HEK293 (cell line): ENCODE measurements at regions not wholly inside any gene's neighbourhood (a gene's known extent, or its start where the extent isn't known, plus 50 kb on each side); places are given as distances from the start of the nearest gene placed in this dataset.

Experiments
- CTCF ChIP-seq: fragments of 450-650 bp; formaldehyde crosslinking; IDR thresholded peaks from 2 replicates; pipeline ENCODE4 v1.5.1; 2016; ENCODE audit warnings: missing biosample characterization, missing genetic modification characterization
- MEIS1 ChIP-seq: sonication (generic); formaldehyde crosslinking; IDR thresholded peaks from 2 replicates; pipeline ENCODE4 v1.8.1; 2022; ENCODE audit warnings: missing genetic modification reagents, mild to moderate bottlenecking, borderline replicate concordance
- TCF7L2 ChIP-seq: IDR thresholded peaks from 2 replicates; pipeline ENCODE4 v1.6.1; 2011; ENCODE audit warnings: low read depth, mild to moderate bottlenecking, inconsistent platforms, low read length, moderate library complexity, borderline replicate concordance
- ZNF121 ChIP-seq: fragments of 450-650 bp; formaldehyde crosslinking; IDR thresholded peaks from 2 replicates; pipeline ENCODE4 v1.5.1; 2016; ENCODE audit warnings: missing biosample characterization, missing genetic modification characterization
- ZNF529 ChIP-seq: fragments of 450-650 bp; formaldehyde crosslinking; IDR thresholded peaks from 2 replicates; pipeline ENCODE4 v1.5.1; 2017; ENCODE audit warnings: missing genetic modification characterization, missing biosample characterization; ENCODE audit not compliant: insufficient replicate concordance
- ZNF600 ChIP-seq: fragments of 450-650 bp; formaldehyde crosslinking; IDR thresholded peaks from 2 replicates; pipeline ENCODE4 v1.5.1; 2016; ENCODE audit warnings: missing biosample characterization, missing genetic modification characterization
- ZNF626 ChIP-seq: fragments of 450-650 bp; sonication (Bioruptor Pico); formaldehyde crosslinking; IDR thresholded peaks from 2 replicates; pipeline ENCODE4 v1.5.1; 2018; ENCODE audit warnings: missing biosample characterization, missing genetic modification characterization, inconsistent platforms
- ZNF677 ChIP-seq: fragments of 450-650 bp; IDR thresholded peaks from 2 replicates; pipeline ENCODE4 v1.5.0; 2018; ENCODE audit warnings: missing biosample characterization, mild to moderate bottlenecking, missing genetic modification characterization, moderate library complexity
- ZNF785 ChIP-seq: fragments of 450-650 bp; formaldehyde crosslinking; IDR thresholded peaks from 2 replicates; pipeline ENCODE4 v1.5.1; 2016; ENCODE audit warnings: missing biosample characterization, missing genetic modification characterization

GRCh38 chr3:132161608-132162007, 126.8 kb upstream of the CPNE4 start:
- TF ChIP-seq CTCF (tag by site-specific recombination) (no peak), ZNF121 (tag by site-specific recombination) (no peak), ZNF677 (no peak), ZNF529 (tag by site-specific recombination) (no peak), ZNF626 (tag by site-specific recombination) (no peak), ZNF600 (tag by site-specific recombination) (no peak), MEIS1 (CRISPR knock-in tag) (no peak), TCF7L2 (no peak), ZNF785 (tag by site-specific recombination) (no peak)
